DMS53 treated with DMSO at 0.1 percent for 48 hours (cell line): ENCODE measurements at regions not wholly inside any gene's neighbourhood (a gene's known extent, or its start where the extent isn't known, plus 50 kb on each side); places are given as distances from the start of the nearest gene placed in this dataset.

Experiments
- DNase-seq: peaks from one replicate; lab custom pipeline; 2025; ENCODE audit not compliant: unreplicated experiment; lab: John Stamatoyannopoulos, UW

- no peak for DNase-seq
Observed at GRCh38 chr16:87186446-87186845, 130.7 kb downstream of the C16orf95 start.

DNA sequence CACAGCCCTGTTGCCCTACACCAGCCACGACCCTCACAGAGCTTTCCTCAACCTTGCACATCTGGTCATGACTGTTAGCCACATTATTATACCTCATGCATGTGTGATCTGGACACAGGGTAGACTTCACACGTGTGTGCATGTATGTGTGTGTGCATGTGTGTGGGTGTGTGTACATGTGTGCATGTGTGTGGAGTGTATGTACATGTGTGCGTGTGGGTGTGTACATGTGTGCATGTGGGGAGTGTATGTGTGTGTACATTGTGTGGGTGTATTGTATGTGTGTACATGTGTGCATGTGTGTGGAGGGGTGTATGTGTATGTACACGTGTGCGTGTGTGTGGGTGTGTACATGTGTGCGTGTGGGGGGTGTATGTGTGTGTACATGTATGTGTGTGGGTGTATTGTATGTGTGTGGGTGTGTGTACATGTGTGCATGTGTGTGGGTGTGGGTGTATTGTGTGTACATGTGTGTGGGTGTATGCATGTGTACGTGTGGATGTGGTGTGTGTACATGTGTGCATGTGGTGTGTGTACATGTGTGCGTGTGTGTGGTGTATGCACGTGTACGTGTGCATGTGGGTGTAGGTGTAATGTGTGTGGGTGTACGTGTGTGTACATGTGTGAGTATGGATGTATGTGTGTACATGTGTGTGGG is 130.2 kb downstream of the C16orf95 start:
- no peak for DNase-seq

DNA sequence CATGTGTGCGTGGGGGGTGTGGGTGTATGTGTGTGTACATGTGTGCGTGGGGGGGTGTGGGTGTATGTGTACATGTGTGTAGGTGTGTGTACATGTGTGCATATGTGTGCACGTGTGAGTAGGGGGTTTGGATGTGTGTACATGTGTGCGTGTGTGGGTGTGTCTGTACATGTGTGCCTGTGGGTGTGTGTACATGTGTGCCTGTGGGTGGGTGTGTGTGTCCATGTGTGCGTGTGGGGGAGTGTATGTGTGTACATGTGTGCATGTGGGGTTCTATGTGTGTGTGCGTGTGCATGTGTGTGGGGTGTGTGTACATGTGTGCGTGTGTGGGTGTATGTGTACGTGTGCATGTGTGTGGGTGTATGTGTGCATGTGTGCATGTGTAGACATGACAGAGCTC is 129.1 kb downstream of the C16orf95 start:
- DNase-seq: no peak

- no peak for DNase-seq
Observed at GRCh38 chr16:87189426-87189825, 127.8 kb downstream of the C16orf95 start.

GRCh38 chr16:87190288-87191230 is 126.6 kb downstream of the C16orf95 start:
- DNase-seq: no peak

GRCh38 chr16:87192452-87193073 is 124.6 kb downstream of the C16orf95 start:
- DNase-seq: no peak

DNA sequence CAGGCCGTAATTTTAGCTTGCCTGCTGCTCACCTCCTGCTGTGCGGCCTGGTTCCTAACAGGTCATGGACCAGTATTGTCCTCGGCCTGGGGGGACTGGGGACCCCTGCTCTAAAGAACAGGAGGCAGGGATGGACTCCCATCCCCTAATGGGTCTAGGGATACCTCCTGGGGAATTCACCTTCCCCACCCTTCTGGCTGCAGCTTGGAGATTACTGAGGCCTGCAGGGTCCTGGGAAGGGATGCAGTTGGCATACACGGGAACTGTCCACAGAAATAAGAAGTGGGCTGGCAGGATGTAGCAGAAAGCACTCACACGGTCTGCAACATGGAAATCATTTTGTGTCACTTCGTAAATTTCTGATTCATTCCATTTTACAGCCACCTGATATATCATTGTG is 123.0 kb downstream of the C16orf95 start:
- DNase-seq: no peak

DNA sequence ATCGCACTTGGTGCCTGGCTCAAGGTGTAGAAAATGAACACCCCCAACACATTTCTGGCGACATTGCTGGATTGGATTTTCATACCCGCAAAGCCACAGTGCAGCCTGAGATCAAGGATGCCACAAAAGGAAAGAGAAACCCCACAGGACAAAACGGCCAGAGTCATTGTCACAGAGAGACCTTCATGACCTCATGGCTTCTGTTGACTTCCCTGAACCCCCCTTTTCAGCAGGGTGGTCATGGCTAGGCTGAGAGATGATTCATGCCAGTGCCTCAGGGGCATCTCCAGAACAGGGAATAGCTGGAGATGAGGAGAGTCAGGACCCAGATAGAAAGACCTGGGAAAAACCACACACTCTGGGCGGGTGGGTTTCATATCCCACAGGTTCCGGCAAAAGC is 122.0 kb downstream of the C16orf95 start:
- no peak for DNase-seq

DNA sequence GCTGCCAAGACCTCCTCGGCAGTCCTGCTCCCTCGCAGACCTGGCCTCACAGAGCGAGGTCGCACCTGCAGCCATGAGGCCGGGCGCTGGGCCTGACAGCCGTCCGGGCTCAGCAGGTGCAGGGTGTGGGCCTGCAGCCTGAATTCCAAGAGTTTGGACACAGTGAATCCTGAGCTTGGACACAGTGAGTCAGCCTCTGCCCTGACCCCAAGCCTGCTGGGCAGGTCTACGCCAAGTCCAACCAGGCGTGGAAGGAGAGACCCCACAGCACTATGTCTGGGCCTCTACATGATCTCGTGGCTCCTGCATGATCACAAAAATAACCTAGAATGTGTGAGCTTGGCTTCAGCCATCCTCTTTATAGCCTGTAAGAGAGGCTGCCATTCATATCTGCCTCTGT is 121.0 kb downstream of the C16orf95 start:
- no peak for DNase-seq

DNA sequence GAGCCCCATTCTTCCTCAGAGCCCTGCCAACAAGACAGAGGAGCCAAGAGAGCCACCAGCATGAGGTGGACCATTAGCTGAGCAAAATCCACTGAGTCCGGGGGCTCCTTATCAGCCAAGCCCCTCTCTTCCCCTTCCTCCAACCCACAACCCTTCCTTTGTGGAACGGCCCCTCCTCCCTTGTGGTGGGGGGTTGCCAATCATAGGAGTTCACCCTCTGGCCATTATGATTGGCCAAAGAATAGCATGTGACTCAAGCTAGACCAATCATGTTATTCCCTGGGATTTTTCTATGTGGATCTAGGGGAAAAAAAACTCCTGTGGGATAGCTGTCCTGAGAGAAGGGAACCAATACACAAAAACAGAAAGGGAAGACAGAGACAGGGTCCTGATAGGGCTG is 120.5 kb downstream of the C16orf95 start:
- DNase-seq: no peak

GRCh38 chr16:87198328-87198832 is 118.8 kb downstream of the C16orf95 start:
- no peak for DNase-seq

- no peak for DNase-seq
Observed at GRCh38 chr16:87198881-87199280, 118.3 kb downstream of the C16orf95 start.

DNA sequence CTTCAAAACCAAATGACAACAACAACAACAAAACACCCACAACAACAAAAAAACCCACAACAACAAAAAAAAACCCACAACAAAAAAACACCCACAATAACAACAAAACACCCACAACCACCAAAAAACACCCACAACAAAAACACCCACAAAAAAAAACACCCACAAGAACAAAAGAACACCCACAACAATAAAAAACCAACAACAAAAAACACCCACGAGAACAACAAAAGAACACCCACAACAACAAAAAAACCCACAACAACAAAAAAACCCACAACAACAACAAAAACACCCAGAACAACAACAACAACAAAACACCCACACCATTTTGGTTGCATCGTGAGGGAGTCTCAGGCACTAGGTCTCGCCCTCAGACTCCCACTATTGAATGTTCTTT is 117.8 kb downstream of the C16orf95 start:
- DNase-seq: no peak

DNA sequence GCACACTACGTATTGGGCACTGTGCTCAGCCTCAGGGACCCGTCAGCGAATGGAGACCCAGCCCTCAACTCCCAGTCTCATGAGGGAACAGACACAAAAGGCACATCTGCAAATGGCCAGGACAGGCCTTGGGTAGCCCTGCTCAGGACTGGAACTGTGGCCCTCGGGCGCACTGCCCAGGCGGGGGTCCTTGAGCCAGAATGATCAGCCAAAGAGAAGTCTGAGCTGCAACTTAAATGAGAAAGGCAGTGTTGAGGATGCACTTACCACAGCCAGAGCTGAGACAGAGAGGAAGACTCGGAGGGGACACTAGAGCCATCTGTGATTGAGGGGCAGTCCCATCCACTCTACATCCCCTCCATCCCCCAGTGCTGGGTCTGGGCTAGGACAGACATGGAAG is 117.3 kb downstream of the C16orf95 start:
- no peak for DNase-seq

GRCh38 chr16:87200637-87201036 is 116.6 kb downstream of the C16orf95 start:
- DNase-seq: no peak

- no peak for DNase-seq
Observed at GRCh38 chr16:87201052-87201451, 116.1 kb downstream of the C16orf95 start.

DNA sequence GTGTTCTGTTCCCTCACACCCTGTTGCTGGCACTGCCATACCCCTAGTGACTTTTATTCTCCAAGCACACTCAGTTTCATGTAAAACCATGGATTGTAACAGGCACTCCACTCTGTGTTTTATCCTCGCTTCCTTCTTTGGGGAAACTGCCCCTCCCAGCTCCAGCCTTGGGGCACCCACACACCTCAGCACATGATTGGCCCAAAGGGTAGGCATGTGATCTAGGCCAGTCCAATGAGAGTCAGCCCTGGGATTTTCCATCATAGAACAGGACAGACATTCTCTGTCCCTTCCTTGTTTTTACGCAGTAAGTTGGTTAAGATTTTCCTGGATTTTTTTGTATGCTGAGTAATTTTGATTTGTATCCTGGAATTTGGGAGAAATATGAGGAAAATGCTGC is 115.4 kb downstream of the C16orf95 start:
- no peak for DNase-seq

DNA sequence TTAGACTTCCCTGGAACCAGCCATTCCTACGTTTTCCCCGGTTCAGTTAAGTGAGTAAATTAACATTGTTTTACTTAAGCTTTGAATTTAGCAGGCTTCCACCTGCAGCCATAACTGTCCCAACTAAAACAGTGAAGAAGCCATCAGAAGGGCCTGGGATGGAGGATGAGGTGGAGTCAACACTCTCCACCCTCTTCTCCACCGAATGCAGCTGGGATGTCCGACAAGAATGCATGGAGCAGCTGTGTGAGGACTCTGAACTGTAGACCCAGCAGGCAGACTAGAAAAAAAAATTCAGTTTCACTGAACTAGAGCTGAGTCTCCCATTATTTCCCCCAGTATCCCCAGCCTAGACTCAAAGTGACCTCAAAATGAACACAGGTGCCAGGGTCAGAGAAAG is 114.8 kb downstream of the C16orf95 start:
- DNase-seq: no peak

GRCh38 chr16:87203060-87203656 is 114.0 kb downstream of the C16orf95 start:
- peak; percentile 1 for DNase-seq

DNA sequence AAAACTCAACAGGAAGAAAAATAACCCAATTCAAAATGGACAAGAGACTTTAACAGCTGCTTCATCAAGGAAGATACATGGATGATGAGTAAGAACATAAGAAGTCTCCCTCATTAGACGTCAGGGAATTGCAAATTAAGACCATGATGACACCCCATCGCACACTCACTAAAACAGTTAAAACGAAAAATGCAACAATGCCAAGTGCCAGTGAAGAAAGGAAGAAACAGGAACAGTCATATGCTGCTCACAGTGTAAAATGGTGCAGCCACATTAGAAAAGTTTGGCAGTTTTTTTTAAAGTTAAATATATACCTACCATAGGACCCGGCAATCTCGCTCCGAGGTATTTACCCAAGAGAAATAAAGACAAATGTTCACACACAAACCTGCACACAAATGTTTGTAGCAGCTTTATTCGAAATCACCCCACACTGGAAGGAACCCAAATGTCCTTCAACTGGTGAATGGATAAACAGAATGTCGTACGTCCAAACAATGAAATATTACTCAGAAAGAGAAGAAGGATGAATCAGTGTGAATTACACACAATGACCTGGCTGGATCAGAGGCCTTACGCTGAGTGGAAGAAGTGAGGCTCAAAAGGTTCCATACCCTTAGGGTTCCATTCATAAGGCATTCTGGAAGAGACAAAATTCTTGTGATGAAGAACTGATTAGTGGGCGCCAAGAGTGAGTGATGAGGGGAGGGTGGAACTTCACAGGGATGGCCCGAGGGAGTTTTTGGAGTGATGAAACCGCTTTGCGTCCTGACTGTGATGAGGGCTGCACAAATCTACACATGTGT is 110.3 kb downstream of the C16orf95 start:
- no peak for DNase-seq

DNA sequence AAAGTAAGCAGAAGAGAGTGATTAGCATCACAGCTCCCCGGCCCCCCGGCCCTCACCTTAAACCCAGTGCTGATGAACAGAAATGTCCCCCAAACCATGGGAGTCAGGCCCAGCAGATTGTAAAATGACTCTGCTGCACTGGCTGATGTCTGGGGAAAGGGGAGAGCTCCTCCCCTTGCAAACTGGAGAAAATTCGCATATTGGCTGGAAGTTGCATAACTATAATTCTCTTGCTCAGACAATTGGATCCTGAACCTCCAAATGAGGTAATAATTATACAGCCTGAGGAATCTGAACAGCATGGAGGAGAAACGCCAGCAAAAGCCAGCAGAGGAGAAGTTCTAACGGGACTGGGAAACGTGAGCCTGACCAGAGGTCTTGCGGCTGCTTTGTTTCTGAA is 109.7 kb downstream of the C16orf95 start:
- no peak for DNase-seq
